ENCODE measurements at regions not wholly inside any gene's neighbourhood (a gene's known extent, or its start where the extent isn't known, plus 50 kb on each side); places are given as distances from the start of the nearest gene placed in this dataset.

- POLR2A ChIA-PET = no interaction called here
- H3K27ac ChIP-seq (ENCODE audit: low read length) = no peak overlapping the region
- H3K9me3 ChIP-seq (ENCODE audit: control insufficient read depth, insufficient read depth, low read depth, low read length) = no peaks in the 10 kb centered on the region
- no peaks in the 10 kb centered on the region for H3K27me3 ChIP-seq (ENCODE audit: control insufficient read depth, insufficient read depth, low read length)
- intact Hi-C loops (cut with micrococcal nuclease; ENCODE audit: unreplicated experiment) (no loop called here), in situ Hi-C loops (cut with HindIII; ENCODE audit: low pct_unique_long_range_greater_than_20kb, low sequenced_read_pairs) (no loop called here)
- BruUV-seq (replicated peaks) = no TSS peak
- ATAC-seq = no peak
- no peaks in the 10 kb centered on the region for H3K4me1 ChIP-seq (ENCODE audit: control insufficient read depth, insufficient read depth, low read length)
- H3K36me3 ChIP-seq (ENCODE audit: control insufficient read depth, insufficient read depth, low read length) = no peaks in the 10 kb centered on the region
- no peak for DNase-seq (ENCODE audit: low read depth, low spot score)
- TF ChIP-seq REST (IDR thresholded peaks at IDR 0.05; ENCODE audit: insufficient read depth in 1 of 2, low read depth in 2 of 2, low read length in 1 of 2) (no peak), SIN3A (IDR thresholded peaks at IDR 0.05; ENCODE audit: borderline replicate concordance, insufficient read depth, low read depth, low read length) (no peak), TCF7L2 (IDR thresholded peaks at IDR 0.05; ENCODE audit: low read depth, low read length) (no peak), POLR2AphosphoS5 (IDR thresholded peaks at IDR 0.05; ENCODE audit: low read depth, low read length) (no peak)
- TF ChIP-seq, protein P1, sequence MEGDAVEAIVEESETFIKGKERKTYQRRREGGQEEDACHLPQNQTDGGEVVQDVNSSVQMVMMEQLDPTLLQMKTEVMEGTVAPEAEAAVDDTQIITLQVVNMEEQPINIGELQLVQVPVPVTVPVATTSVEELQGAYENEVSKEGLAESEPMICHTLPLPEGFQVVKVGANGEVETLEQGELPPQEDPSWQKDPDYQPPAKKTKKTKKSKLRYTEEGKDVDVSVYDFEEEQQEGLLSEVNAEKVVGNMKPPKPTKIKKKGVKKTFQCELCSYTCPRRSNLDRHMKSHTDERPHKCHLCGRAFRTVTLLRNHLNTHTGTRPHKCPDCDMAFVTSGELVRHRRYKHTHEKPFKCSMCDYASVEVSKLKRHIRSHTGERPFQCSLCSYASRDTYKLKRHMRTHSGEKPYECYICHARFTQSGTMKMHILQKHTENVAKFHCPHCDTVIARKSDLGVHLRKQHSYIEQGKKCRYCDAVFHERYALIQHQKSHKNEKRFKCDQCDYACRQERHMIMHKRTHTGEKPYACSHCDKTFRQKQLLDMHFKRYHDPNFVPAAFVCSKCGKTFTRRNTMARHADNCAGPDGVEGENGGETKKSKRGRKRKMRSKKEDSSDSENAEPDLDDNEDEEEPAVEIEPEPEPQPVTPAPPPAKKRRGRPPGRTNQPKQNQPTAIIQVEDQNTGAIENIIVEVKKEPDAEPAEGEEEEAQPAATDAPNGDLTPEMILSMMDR (IDR thresholded peaks at IDR 0.05) = no peak
- CTCF ChIA-PET = no interaction called here
- H3K4me3 ChIP-seq (ENCODE audit: low read depth in 2 of 2, low read length in 2 of 2) = no peak overlapping the region
Observed at GRCh38 chr2:111243295-111243694, 122.6 kb downstream of the BCL2L11 start.

GRCh38 chr2:111244864-111245263 is 124.2 kb downstream of the BCL2L11 start:
- intact Hi-C loops (cut with micrococcal nuclease; ENCODE audit: unreplicated experiment) = no loop called here
- no TSS peak for BruUV-seq (replicated peaks)
- TF ChIP-seq POLR2AphosphoS5 (IDR thresholded peaks at IDR 0.05; ENCODE audit: low read depth, low read length) (no peak), SIN3A (IDR thresholded peaks at IDR 0.05; ENCODE audit: borderline replicate concordance, insufficient read depth, low read depth, low read length) (no peak), REST (IDR thresholded peaks at IDR 0.05; ENCODE audit: insufficient read depth in 1 of 2, low read depth in 2 of 2, low read length in 1 of 2) (no peak), TCF7L2 (IDR thresholded peaks at IDR 0.05; ENCODE audit: low read depth, low read length) (no peak)
- TF ChIP-seq, protein P1 (IDR thresholded peaks at IDR 0.05) = no peak

More at GRCh38 chr2:111244864-111245263, 124.2 kb downstream of the BCL2L11 start:
- no peak overlapping the region for H3K27ac ChIP-seq (ENCODE audit: low read length)
- DNase-seq (ENCODE audit: low read depth, low spot score) (no peak), ATAC-seq (no peak)
- H3K36me3 ChIP-seq (ENCODE audit: control insufficient read depth, insufficient read depth, low read length) = no peaks in the 10 kb centered on the region
- ChIA-PET CTCF (no interaction called here), POLR2A (no interaction called here)
- H3K4me1 ChIP-seq (ENCODE audit: control insufficient read depth, insufficient read depth, low read length) = no peaks in the 10 kb centered on the region
- no peaks in the 10 kb centered on the region for H3K27me3 ChIP-seq (ENCODE audit: control insufficient read depth, insufficient read depth, low read length)
- no peak overlapping the region for H3K4me3 ChIP-seq (ENCODE audit: low read depth in 2 of 2, low read length in 2 of 2)
- in situ Hi-C loops (cut with HindIII; ENCODE audit: low pct_unique_long_range_greater_than_20kb, low sequenced_read_pairs) = no loop called here
- no peaks in the 10 kb centered on the region for H3K9me3 ChIP-seq (ENCODE audit: control insufficient read depth, insufficient read depth, low read depth, low read length)
